ENCODE measurements at regions not wholly inside any gene's neighbourhood (a gene's known extent, or its start where the extent isn't known, plus 50 kb on each side); places are given as distances from the start of the nearest gene placed in this dataset.

- Histone ChIP-seq H3K4me1 (ENCODE audit: insufficient read depth, low read length) (no peaks in the 10 kb centered on the region), H2AFZ (ENCODE audit: low read depth, low read length) (no peak overlapping the region), H3K9ac (ENCODE audit: low read length) (no peak overlapping the region), H4K20me1 (ENCODE audit: insufficient read depth, low read length) (no peaks in the 10 kb centered on the region), H3K4me3 (ENCODE audit: insufficient read depth, low read depth, low read length) (no peak overlapping the region), H3K4me2 (ENCODE audit: low read length) (no peak overlapping the region), H3K27me3 (ENCODE audit: insufficient read depth, low read length) (no peaks in the 10 kb centered on the region), H3K9me3 (ENCODE audit: insufficient read depth, low read depth, low read length) (no peaks in the 10 kb centered on the region), H3K79me2 (ENCODE audit: insufficient read depth, low read length) (no peaks in the 10 kb centered on the region), H3K36me3 (ENCODE audit: insufficient read depth, low read length) (no peaks in the 10 kb centered on the region), H3K27ac (ENCODE audit: low read depth, low read length) (no peak overlapping the region)
- H3K36me3 Mint-ChIP-seq (ENCODE audit: low read depth, unreplicated experiment): no peaks in the 10 kb centered on the region
- no peak for DNase-seq (ENCODE audit: low read depth)
- H3K9me3 Mint-ChIP-seq (ENCODE audit: unreplicated experiment): no peaks in the 10 kb centered on the region
- TF ChIP-seq EZH2 (IDR thresholded peaks at IDR 0.05; ENCODE audit: insufficient read depth, low read length) (no peak), CTCF (IDR thresholded peaks at IDR 0.05; ENCODE audit: insufficient read depth, low read depth, low read length) (no peak)
- H3K27me3 Mint-ChIP-seq (ENCODE audit: low read depth, unreplicated experiment): no peaks in the 10 kb centered on the region
- no peak overlapping the region for H3K27ac Mint-ChIP-seq (ENCODE audit: unreplicated experiment)
- no peak overlapping the region for H3K4me3 Mint-ChIP-seq (ENCODE audit: unreplicated experiment)
- no peaks in the 10 kb centered on the region for H3K4me1 Mint-ChIP-seq (ENCODE audit: low read depth, unreplicated experiment)
- FAIRE-seq: no peak
Measured at GRCh38 chr5:82849885-82850284, 227.3 kb downstream of the TMEM167A start.

- Mint-ChIP-seq H3K27ac (ENCODE audit: unreplicated experiment) (no peak overlapping the region), H3K4me1 (ENCODE audit: low read depth, unreplicated experiment) (no peaks in the 10 kb centered on the region), H3K9me3 (ENCODE audit: unreplicated experiment) (no peaks in the 10 kb centered on the region), H3K4me3 (ENCODE audit: unreplicated experiment) (no peak overlapping the region), H3K36me3 (ENCODE audit: low read depth, unreplicated experiment) (no peaks in the 10 kb centered on the region), H3K27me3 (ENCODE audit: low read depth, unreplicated experiment) (no peaks in the 10 kb centered on the region)
- no peak for DNase-seq (ENCODE audit: low read depth)
- no peak overlapping the region for H3K9ac ChIP-seq (ENCODE audit: low read length)
- H3K27me3 ChIP-seq (ENCODE audit: insufficient read depth, low read length): no peaks in the 10 kb centered on the region
- no peak overlapping the region for H3K4me2 ChIP-seq (ENCODE audit: low read length)
- no peak overlapping the region for H2AFZ ChIP-seq (ENCODE audit: low read depth, low read length)
- H3K79me2 ChIP-seq (ENCODE audit: insufficient read depth, low read length): no peaks in the 10 kb centered on the region
- H3K27ac ChIP-seq (ENCODE audit: low read depth, low read length): no peak overlapping the region
- no peaks in the 10 kb centered on the region for H3K4me1 ChIP-seq (ENCODE audit: insufficient read depth, low read length)
- no peak for FAIRE-seq
- H3K36me3 ChIP-seq (ENCODE audit: insufficient read depth, low read length): no peaks in the 10 kb centered on the region
- H3K9me3 ChIP-seq (ENCODE audit: insufficient read depth, low read depth, low read length): no peaks in the 10 kb centered on the region
- no peak for TF ChIP-seq CTCF (IDR thresholded peaks at IDR 0.05; ENCODE audit: insufficient read depth, low read depth, low read length)
- TF ChIP-seq EZH2 (IDR thresholded peaks at IDR 0.05; ENCODE audit: insufficient read depth, low read length): no peak
- H3K4me3 ChIP-seq (ENCODE audit: insufficient read depth, low read depth, low read length): no peak overlapping the region
- no peaks in the 10 kb centered on the region for H4K20me1 ChIP-seq (ENCODE audit: insufficient read depth, low read length)
Measured at GRCh38 chr5:82847562-82847961, 229.6 kb downstream of the TMEM167A start.

- Mint-ChIP-seq H3K4me1 (ENCODE audit: low read depth, unreplicated experiment) (peaks cover 14% of the 10 kb centered on the region), H3K9me3 (ENCODE audit: unreplicated experiment) (peaks cover 9% of the 10 kb centered on the region), H3K4me3 (ENCODE audit: unreplicated experiment) (no peak overlapping the region), H3K27me3 (ENCODE audit: low read depth, unreplicated experiment) (no peaks in the 10 kb centered on the region), H3K36me3 (ENCODE audit: low read depth, unreplicated experiment) (no peaks in the 10 kb centered on the region), H3K27ac (ENCODE audit: unreplicated experiment) (no peak overlapping the region)
- H3K36me3 ChIP-seq (ENCODE audit: insufficient read depth, low read length): no peaks in the 10 kb centered on the region
- H3K27me3 ChIP-seq (ENCODE audit: insufficient read depth, low read length): no peaks in the 10 kb centered on the region
- DNase-seq (ENCODE audit: low read depth): no peak
- H3K79me2 ChIP-seq (ENCODE audit: insufficient read depth, low read length): no peaks in the 10 kb centered on the region
- H2AFZ ChIP-seq (ENCODE audit: low read depth, low read length): no peak overlapping the region
- TF ChIP-seq CTCF (IDR thresholded peaks at IDR 0.05; ENCODE audit: insufficient read depth, low read depth, low read length) (no peak), EZH2 (IDR thresholded peaks at IDR 0.05; ENCODE audit: insufficient read depth, low read length) (no peak)
- H4K20me1 ChIP-seq (ENCODE audit: insufficient read depth, low read length): no peaks in the 10 kb centered on the region
- H3K4me1 ChIP-seq (ENCODE audit: insufficient read depth, low read length): no peaks in the 10 kb centered on the region
- H3K9me3 ChIP-seq (ENCODE audit: insufficient read depth, low read depth, low read length): no peaks in the 10 kb centered on the region
- no peak overlapping the region for H3K9ac ChIP-seq (ENCODE audit: low read length)
- FAIRE-seq: no peak
- H3K4me2 ChIP-seq (ENCODE audit: low read length): no peak overlapping the region
- no peak overlapping the region for H3K4me3 ChIP-seq (ENCODE audit: insufficient read depth, low read depth, low read length)
- no peak overlapping the region for H3K27ac ChIP-seq (ENCODE audit: low read depth, low read length)
Measured at GRCh38 chr5:82839881-82840280, 237.3 kb downstream of the TMEM167A start.
